IMR-90 (cell line): ENCODE measurements at regions not wholly inside any gene's neighbourhood (a gene's known extent, or its start where the extent isn't known, plus 50 kb on each side); places are given as distances from the start of the nearest gene placed in this dataset.

Experiments used
- ATAC-seq: fragments of 200-7000 bp; cut with Tn5 transposase; 2 replicates; pipeline ENCODE4 v1.9.1; 2020; ENCODE audit warnings: low read depth, mild to moderate bottlenecking, moderate library complexity
- BruUV-seq: library from RNA; stranded (reverse); fragments of 400-500 nt; replicated peaks from 2 replicates; lab custom pipeline; 2021; lab: Mats Ljungman, UMichigan
- CTCF ChIA-PET: fragments of 300-600 bp; formaldehyde crosslinking; extraction: SDS; loops from one replicate; lab custom pipeline; 2021; ENCODE audit warnings: antibody characterized with exemption; lab: Yijun Ruan, JAX
- POLR2A ChIA-PET: fragments of 300-600 bp; sonication (Branson Sonifier 250); formaldehyde crosslinking; loops from one replicate; lab custom pipeline; 2022; ENCODE audit warnings: antibody characterized with exemption; ENCODE audit not compliant: unreplicated experiment; lab: Charles Lee
- DNase-seq: peaks from one replicate; pipeline ENCODE4 v3.0.0; 2013
- H2AFZ ChIP-seq: replicated peaks from 2 replicates; pipeline ENCODE3; 2013; ENCODE audit warnings: low read length, mild to moderate bottlenecking; ENCODE audit not compliant: poor library complexity
- H2AK5ac ChIP-seq: 2 replicates; pipeline ENCODE4 v1.6.1; 2013; ENCODE audit warnings: low read depth, low read length, inconsistent platforms
- H2AK9ac ChIP-seq: replicated peaks from 2 replicates; pipeline ENCODE3; 2013; ENCODE audit warnings: mild to moderate bottlenecking, low read depth, low read length, moderate library complexity; ENCODE audit not compliant: poor library complexity
- H2BK120ac ChIP-seq: 2 replicates; pipeline ENCODE4 v1.6.1; 2013; ENCODE audit warnings: low read depth, low read length, inconsistent platforms
- H2BK15ac ChIP-seq: 3 replicates; pipeline ENCODE4 v1.6.1; 2013; ENCODE audit warnings: low read depth, low read length, inconsistent platforms
- H2BK20ac ChIP-seq: 2 replicates; pipeline ENCODE4 v1.6.1; 2013; ENCODE audit warnings: low read depth, mild to moderate bottlenecking, inconsistent platforms, low read length, moderate library complexity
- H2BK5ac ChIP-seq: 2 replicates; pipeline ENCODE4 v1.6.1; 2013; ENCODE audit warnings: mild to moderate bottlenecking, low read depth, low read length, inconsistent platforms; ENCODE audit not compliant: poor library complexity, severe bottlenecking
- H3K14ac ChIP-seq: replicated peaks from 2 replicates; pipeline ENCODE4 v1.6.1; 2013; ENCODE audit warnings: low read depth, low read length, inconsistent platforms
- H3K18ac ChIP-seq: 2 replicates; pipeline ENCODE4 v1.6.1; 2013; ENCODE audit warnings: low read depth, low read length, control low read depth
- H3K23ac ChIP-seq: 2 replicates; pipeline ENCODE4 v1.6.1; 2013; ENCODE audit warnings: low read depth, low read length, inconsistent platforms
- H3K27ac ChIP-seq: 2 replicates; pipeline ENCODE4 v1.5.1; 2013; ENCODE audit warnings: mild to moderate bottlenecking, control low read depth, low read length; ENCODE audit not compliant: insufficient read depth
- H3K27me3 ChIP-seq: 2 replicates; pipeline ENCODE4 v1.6.1; 2013; ENCODE audit warnings: low read length; ENCODE audit not compliant: control insufficient read depth, insufficient read depth
- H3K36me3 ChIP-seq: 2 replicates; pipeline ENCODE4 v1.6.1; 2013; ENCODE audit warnings: low read length, mixed read lengths; ENCODE audit not compliant: control insufficient read depth, insufficient read depth
- H3K4ac ChIP-seq: 2 replicates; pipeline ENCODE4 v1.6.1; 2013; ENCODE audit warnings: low read depth, low read length, inconsistent platforms
- H3K4me1 ChIP-seq: 2 replicates; pipeline ENCODE4 v1.6.1; 2013; ENCODE audit warnings: low read length, mixed read lengths; ENCODE audit not compliant: control insufficient read depth, insufficient read depth
- H3K4me2 ChIP-seq: 2 replicates; pipeline ENCODE4 v1.6.1; 2013; ENCODE audit warnings: low read depth, mild to moderate bottlenecking, control low read depth, low read length, moderate library complexity
- H3K4me3 ChIP-seq: 2 replicates; pipeline ENCODE4 v1.5.1; 2013; ENCODE audit warnings: low read depth, mild to moderate bottlenecking, control low read depth, low read length, moderate library complexity; ENCODE audit not compliant: insufficient read depth
- H3K56ac ChIP-seq: 2 replicates; pipeline ENCODE4 v1.6.1; 2013; ENCODE audit warnings: low read length, inconsistent platforms; ENCODE audit not compliant: insufficient read depth; ENCODE audit errors: extremely low read depth
- H3K79me1 ChIP-seq, 2 experiments: 2 replicates each; pipeline ENCODE4 v1.6.1; 2013; ENCODE audit warnings: low read length in 2 of 2, inconsistent platforms in 1 of 2, low read depth in 1 of 2
- H3K9ac ChIP-seq: 2 replicates; pipeline ENCODE4 v1.6.1; 2013; ENCODE audit warnings: low read depth, low read length, control low read depth
- H3K9me1 ChIP-seq: 2 replicates; pipeline ENCODE4 v1.6.1; 2013; ENCODE audit warnings: low read length, inconsistent platforms; ENCODE audit not compliant: insufficient read depth
- H3K9me3 ChIP-seq: 2 replicates; pipeline ENCODE4 v1.6.1; 2013; ENCODE audit warnings: low read length; ENCODE audit not compliant: control insufficient read depth, insufficient read depth
- H4K20me1 ChIP-seq: 2 replicates; pipeline ENCODE4 v1.6.1; 2013; ENCODE audit warnings: low read length, inconsistent platforms; ENCODE audit not compliant: insufficient read depth
- H4K5ac ChIP-seq: 2 replicates; pipeline ENCODE4 v1.6.1; 2013; ENCODE audit warnings: mild to moderate bottlenecking, low read depth, low read length, control low read depth
- H4K8ac ChIP-seq, 2 experiments: 2 replicates each; pipeline ENCODE4 v1.6.1; 2013; ENCODE audit warnings: low read depth in 2 of 2, low read length in 2 of 2, control low read depth in 1 of 2, inconsistent platforms in 1 of 2
- H4K91ac ChIP-seq: 2 replicates; pipeline ENCODE4 v1.6.1; 2013; ENCODE audit warnings: low read depth, low read length, inconsistent platforms; ENCODE audit not compliant: insufficient read depth
- BHLHE40 ChIP-seq: fragments of 150-350 bp; IDR thresholded peaks from 2 replicates; pipeline ENCODE4 v1.6.1; 2016; ENCODE audit warnings: mild to moderate bottlenecking, low read depth, low read length
- CEBPB ChIP-seq: IDR thresholded peaks from 2 replicates; pipeline ENCODE4 v1.6.1; 2012; ENCODE audit warnings: low read depth, low read length, improper control_type of control experiment
- FOS ChIP-seq: fragments of 150-350 bp; IDR thresholded peaks from 2 replicates; pipeline ENCODE4 v1.6.1; 2016; ENCODE audit warnings: low read depth, low read length
- MAFK ChIP-seq: IDR thresholded peaks from 2 replicates; pipeline ENCODE4 v1.6.1; 2012; ENCODE audit warnings: low read depth, low read length, improper control_type of control experiment
- MXI1 ChIP-seq: IDR thresholded peaks from 2 replicates; pipeline ENCODE4 v1.6.1; 2012; ENCODE audit warnings: low read depth, mild to moderate bottlenecking, low read length, moderate library complexity, borderline replicate concordance
- RAD21 ChIP-seq: IDR thresholded peaks from 2 replicates; pipeline ENCODE4 v1.6.1; 2012; ENCODE audit warnings: low read length, improper control_type of control experiment
- dilution Hi-C: fragments of 300-500 bp; cut with HindIII; formaldehyde crosslinking; loops from one replicate; pipeline ENCODE4 v1.14.3; 2018; ENCODE audit warnings: low sequenced_read_pairs; ENCODE audit not compliant: unreplicated experiment
- in situ Hi-C: fragments of 300-500 bp; cut with MboI; formaldehyde crosslinking; loops from 3 replicates; pipeline ENCODE4 v1.14.3; 2019; ENCODE audit warnings: low sequenced_read_pairs, inconsistent platforms, mixed read lengths
- intact Hi-C: fragments of 100-400 bp; cut with micrococcal nuclease; formaldehyde crosslinking; loops from 2 replicates; pipeline ENCODE4 v1.10.0; 2022
- TF ChIP-seq, protein P1 (sequence below): conservative IDR thresholded peaks from 2 replicates; pipeline ENCODE4 v1.5.1; 2012; ENCODE audit warnings: mild to moderate bottlenecking, low read depth, low read length, improper control_type of control experiment

DNA sequence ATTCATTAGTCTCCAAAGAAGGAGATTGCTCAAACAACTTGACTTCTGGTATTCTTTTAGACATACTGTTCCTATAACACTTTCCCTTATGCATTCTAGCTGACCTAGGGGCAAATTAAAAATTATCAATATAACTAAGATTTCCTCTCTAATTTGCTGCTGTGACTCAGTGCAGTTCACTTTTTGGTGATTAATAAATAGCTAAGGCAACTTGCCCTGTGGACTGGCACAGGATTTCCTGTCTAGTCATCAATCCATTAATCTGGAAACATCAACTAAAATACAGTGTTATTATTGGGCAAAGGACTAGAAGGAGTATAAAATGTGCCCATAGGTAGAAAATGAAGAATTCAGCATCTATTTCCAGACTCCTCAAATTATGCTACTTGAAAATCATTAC is 83.5 kb upstream of the SERPINE2 start:
- no peak overlapping the region for H2BK5ac ChIP-seq
- no peak for ATAC-seq

More for the DNA sequence above, 83.5 kb upstream of the SERPINE2 start:
- H3K9ac ChIP-seq, result no peak overlapping the region
- no peaks in the 10 kb centered on the region for H3K27me3 ChIP-seq
- peaks cover 2% of the 10 kb centered on the region for H3K4me1 ChIP-seq
- H2AK5ac ChIP-seq, result no peak overlapping the region
- H3K18ac ChIP-seq, result no peak overlapping the region
- no peak overlapping the region for H3K4ac ChIP-seq
- BruUV-seq, result no TSS peak
- no peak overlapping the region for H2AFZ ChIP-seq
- no peak overlapping the region for H3K14ac ChIP-seq
- no peak for DNase-seq
- no peak overlapping the region for H3K27ac ChIP-seq
- H4K5ac ChIP-seq, result no peak overlapping the region
- POLR2A ChIA-PET, result no interaction called here
- H2BK15ac ChIP-seq, result no peak overlapping the region
- H4K8ac ChIP-seq, result no peak overlapping the region
- no peak overlapping the region for H2BK120ac ChIP-seq
- CTCF ChIA-PET, result no interaction called here
- no peak overlapping the region for H3K56ac ChIP-seq
- dilution Hi-C loops, result no loop called here
- no peak overlapping the region for H3K4me2 ChIP-seq
- no peaks in the 10 kb centered on the region for H3K79me1 ChIP-seq
- H3K9me3 ChIP-seq, result peaks cover 3% of the 10 kb centered on the region
- no peak overlapping the region for H2BK20ac ChIP-seq
- no peak overlapping the region for H3K4me3 ChIP-seq
- intact Hi-C loops, result no loop called here
- H2AK9ac ChIP-seq, result no peak overlapping the region
- in situ Hi-C loops, result no loop called here
- no peak overlapping the region for H4K91ac ChIP-seq
- H3K9me1 ChIP-seq, result peaks cover 1% of the 10 kb centered on the region
- no peak overlapping the region for H3K23ac ChIP-seq
- no peaks in the 10 kb centered on the region for H4K20me1 ChIP-seq
- H3K36me3 ChIP-seq, result no peaks in the 10 kb centered on the region
- TF ChIP-seq BHLHE40 (no peak), CEBPB (no peak), RAD21 (no peak), MXI1 (no peak), MAFK (peak; percentile 43; the same call in 1 of the 2 replicates), FOS (no peak)
- TF ChIP-seq, protein P1, sequence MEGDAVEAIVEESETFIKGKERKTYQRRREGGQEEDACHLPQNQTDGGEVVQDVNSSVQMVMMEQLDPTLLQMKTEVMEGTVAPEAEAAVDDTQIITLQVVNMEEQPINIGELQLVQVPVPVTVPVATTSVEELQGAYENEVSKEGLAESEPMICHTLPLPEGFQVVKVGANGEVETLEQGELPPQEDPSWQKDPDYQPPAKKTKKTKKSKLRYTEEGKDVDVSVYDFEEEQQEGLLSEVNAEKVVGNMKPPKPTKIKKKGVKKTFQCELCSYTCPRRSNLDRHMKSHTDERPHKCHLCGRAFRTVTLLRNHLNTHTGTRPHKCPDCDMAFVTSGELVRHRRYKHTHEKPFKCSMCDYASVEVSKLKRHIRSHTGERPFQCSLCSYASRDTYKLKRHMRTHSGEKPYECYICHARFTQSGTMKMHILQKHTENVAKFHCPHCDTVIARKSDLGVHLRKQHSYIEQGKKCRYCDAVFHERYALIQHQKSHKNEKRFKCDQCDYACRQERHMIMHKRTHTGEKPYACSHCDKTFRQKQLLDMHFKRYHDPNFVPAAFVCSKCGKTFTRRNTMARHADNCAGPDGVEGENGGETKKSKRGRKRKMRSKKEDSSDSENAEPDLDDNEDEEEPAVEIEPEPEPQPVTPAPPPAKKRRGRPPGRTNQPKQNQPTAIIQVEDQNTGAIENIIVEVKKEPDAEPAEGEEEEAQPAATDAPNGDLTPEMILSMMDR, result no peak
